NB4 (cell line): ENCODE measurements at regions not wholly inside any gene's neighbourhood (a gene's known extent, or its start where the extent isn't known, plus 50 kb on each side); places are given as distances from the start of the nearest gene placed in this dataset.

Source experiments
- DNase-seq: peaks from one replicate; pipeline ENCODE4 v3.0.0; 2010; ENCODE audit warnings: low read depth
- H3K4me3 ChIP-seq: one replicate; pipeline ENCODE4 v1.5.1; 2011; ENCODE audit warnings: mild to moderate bottlenecking, low read depth, low read length, moderate library complexity
- MYC ChIP-seq: IDR thresholded peaks from 2 replicates; pipeline ENCODE4 v1.6.1; 2011; ENCODE audit warnings: low read depth, low read length
- POLR2A ChIP-seq: IDR thresholded peaks from 2 replicates; pipeline ENCODE4 v1.6.1; 2011; ENCODE audit warnings: mild to moderate bottlenecking; ENCODE audit not compliant: insufficient read length; ENCODE audit errors: extremely low read depth
- TF ChIP-seq, protein P1 (sequence below): IDR thresholded peaks from one replicate; pipeline ENCODE4 v1.5.1; 2012; ENCODE audit warnings: low read depth, low read length
- TF ChIP-seq, protein P2 (sequence below): IDR thresholded peaks from 2 replicates; pipeline ENCODE4 v1.6.1; 2011; ENCODE audit warnings: low read depth, low read length

GRCh38 chr3:76509179-76509830 lies 530.6 kb upstream of the ROBO2 start:
- no peak for DNase-seq
- TF ChIP-seq POLR2A: no peak
- TF ChIP-seq, protein P1, sequence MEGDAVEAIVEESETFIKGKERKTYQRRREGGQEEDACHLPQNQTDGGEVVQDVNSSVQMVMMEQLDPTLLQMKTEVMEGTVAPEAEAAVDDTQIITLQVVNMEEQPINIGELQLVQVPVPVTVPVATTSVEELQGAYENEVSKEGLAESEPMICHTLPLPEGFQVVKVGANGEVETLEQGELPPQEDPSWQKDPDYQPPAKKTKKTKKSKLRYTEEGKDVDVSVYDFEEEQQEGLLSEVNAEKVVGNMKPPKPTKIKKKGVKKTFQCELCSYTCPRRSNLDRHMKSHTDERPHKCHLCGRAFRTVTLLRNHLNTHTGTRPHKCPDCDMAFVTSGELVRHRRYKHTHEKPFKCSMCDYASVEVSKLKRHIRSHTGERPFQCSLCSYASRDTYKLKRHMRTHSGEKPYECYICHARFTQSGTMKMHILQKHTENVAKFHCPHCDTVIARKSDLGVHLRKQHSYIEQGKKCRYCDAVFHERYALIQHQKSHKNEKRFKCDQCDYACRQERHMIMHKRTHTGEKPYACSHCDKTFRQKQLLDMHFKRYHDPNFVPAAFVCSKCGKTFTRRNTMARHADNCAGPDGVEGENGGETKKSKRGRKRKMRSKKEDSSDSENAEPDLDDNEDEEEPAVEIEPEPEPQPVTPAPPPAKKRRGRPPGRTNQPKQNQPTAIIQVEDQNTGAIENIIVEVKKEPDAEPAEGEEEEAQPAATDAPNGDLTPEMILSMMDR: no peak
- no peak for TF ChIP-seq MYC
- TF ChIP-seq, protein P2, sequence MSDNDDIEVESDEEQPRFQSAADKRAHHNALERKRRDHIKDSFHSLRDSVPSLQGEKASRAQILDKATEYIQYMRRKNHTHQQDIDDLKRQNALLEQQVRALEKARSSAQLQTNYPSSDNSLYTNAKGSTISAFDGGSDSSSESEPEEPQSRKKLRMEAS: no peak
- H3K4me3 ChIP-seq: no peak overlapping the region

DNA sequence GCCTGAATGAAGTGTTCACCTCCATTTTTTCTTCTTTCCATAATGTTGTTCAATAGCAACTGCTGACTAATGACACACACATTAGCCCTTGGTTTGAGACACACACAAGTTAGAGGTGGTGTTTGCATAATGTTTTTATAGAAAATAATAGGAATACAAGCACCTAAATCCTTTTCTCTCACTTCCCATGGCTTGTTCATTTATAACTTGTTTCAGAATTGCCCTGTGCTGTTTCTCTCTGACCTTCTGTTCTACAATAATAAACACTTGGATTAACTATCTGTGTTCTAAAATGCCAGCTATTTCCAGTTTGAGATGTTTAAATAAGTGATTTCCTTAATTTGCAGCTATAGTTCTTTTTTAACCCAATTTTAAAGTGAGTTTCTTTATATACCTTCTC lies 525.1 kb upstream of the ROBO2 start:
- TF ChIP-seq POLR2A (no peak), MYC (no peak)
- TF ChIP-seq, protein P2: no peak
- TF ChIP-seq, protein P1: no peak
- H3K4me3 ChIP-seq: no peak overlapping the region
- no peak for DNase-seq

DNA sequence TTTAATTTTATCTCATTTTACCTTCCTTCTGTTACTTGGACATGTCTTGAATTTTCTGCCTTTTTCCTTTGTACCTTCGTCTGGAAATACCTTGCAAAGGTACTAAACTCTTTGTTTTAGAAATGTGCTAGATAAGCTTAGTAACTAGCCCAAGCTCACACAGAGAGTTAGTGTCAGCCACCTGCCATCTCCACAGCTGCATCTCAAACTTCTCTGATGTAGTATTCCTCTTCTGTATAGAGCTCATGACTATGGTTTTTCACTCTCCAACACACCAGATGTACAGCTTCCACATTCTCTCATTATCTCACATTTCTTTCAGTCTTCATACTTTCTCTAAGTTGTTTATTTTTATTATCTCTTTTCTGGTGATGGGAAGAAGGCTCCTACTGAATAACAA lies 516.6 kb upstream of the ROBO2 start:
- TF ChIP-seq MYC (no peak), POLR2A (no peak)
- TF ChIP-seq, protein P2: no peak
- TF ChIP-seq, protein P1: no peak
- DNase-seq: no peak
- no peak overlapping the region for H3K4me3 ChIP-seq

DNA sequence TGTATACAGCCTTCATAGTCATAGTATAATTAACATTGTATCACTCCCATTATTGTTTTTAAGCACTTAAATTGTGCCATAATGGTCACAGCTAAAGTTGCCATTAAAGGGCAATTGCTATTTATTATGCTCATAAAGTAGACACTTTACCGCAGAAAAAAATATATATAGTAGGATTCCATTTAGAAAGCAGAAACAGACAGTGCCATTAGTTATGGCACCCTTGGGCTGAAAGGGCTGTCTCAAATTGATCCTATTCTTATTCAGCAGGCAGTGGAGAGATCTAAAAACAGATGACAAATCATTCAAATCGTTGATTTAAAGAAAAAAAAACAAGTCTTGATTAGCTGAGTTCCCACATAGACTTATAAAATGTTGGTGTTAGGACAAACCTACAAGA lies 514.2 kb upstream of the ROBO2 start:
- no peak for DNase-seq
- TF ChIP-seq, protein P2: no peak
- TF ChIP-seq MYC (no peak), POLR2A (no peak)
- TF ChIP-seq, protein P1: no peak
- H3K4me3 ChIP-seq: no peak overlapping the region

- H3K4me3 ChIP-seq: no peak overlapping the region
- no peak for DNase-seq
- TF ChIP-seq POLR2A (no peak), MYC (no peak)
- TF ChIP-seq, protein P1: no peak
- TF ChIP-seq, protein P2: no peak
Observed at GRCh38 chr3:76527773-76528172, 512.1 kb upstream of the ROBO2 start.
